GM13976 (cell line): ENCODE measurements at regions not wholly inside any gene's neighbourhood (a gene's known extent, or its start where the extent isn't known, plus 50 kb on each side); places are given as distances from the start of the nearest gene placed in this dataset.

ENCODE experiments used
- DNase-seq: peaks from one replicate; pipeline ENCODE4 v3.0.0; 2012; ENCODE audit warnings: low spot score
- CTCF ChIP-seq: IDR thresholded peaks from 2 replicates; pipeline ENCODE4 v1.5.1; 2012; ENCODE audit warnings: borderline replicate concordance, mild to moderate bottlenecking; ENCODE audit not compliant: insufficient read depth; ENCODE audit errors: extremely low read depth, missing control alignments, control extremely low read depth
- in situ Hi-C: fragments of 300-500 bp; cut with MboI; formaldehyde crosslinking; loops from one replicate; pipeline ENCODE4 v1.12.0; 2022; ENCODE audit warnings: low sequenced_read_pairs, mixed read lengths, inconsistent platforms; ENCODE audit not compliant: unreplicated experiment

DNA sequence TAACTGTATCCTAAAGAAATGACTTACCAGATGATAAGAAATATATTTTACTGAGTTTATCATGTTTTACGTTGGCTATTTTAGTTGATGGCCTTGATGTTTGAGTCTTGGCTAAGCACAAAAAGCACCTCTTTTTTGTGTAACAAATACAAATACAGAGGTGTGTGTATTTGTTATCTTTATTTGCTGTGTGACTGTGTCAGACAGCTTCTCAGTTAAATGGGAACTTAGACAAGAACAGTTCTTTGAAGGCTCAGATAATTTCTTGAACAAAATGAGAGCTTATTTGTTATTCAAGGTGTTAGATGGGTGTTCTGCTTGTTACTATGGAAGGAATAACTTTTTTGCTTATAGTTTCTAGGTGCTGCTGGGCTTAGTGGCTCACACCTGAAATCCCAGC, 95.4 kb downstream of the RPS12 start:
- TF ChIP-seq CTCF = no peak
- in situ Hi-C loops = no loop called here

GRCh38 chr6:132910759-132911158, 96.4 kb downstream of the RPS12 start:
- DNase-seq = no peak
- in situ Hi-C loops = no loop called here
- no peak for TF ChIP-seq CTCF

More for the DNA sequence above, 95.4 kb downstream of the RPS12 start:
- no peak for DNase-seq

GRCh38 chr6:132919045-132919860, 104.9 kb downstream of the RPS12 start:
- DNase-seq = no peak
- no peak for TF ChIP-seq CTCF
- in situ Hi-C loops = no loop called here

- in situ Hi-C loops = no loop called here
- no peak for TF ChIP-seq CTCF
- DNase-seq = no peak
Measured at GRCh38 chr6:132927713-132928112, 113.3 kb downstream of the RPS12 start.

DNA sequence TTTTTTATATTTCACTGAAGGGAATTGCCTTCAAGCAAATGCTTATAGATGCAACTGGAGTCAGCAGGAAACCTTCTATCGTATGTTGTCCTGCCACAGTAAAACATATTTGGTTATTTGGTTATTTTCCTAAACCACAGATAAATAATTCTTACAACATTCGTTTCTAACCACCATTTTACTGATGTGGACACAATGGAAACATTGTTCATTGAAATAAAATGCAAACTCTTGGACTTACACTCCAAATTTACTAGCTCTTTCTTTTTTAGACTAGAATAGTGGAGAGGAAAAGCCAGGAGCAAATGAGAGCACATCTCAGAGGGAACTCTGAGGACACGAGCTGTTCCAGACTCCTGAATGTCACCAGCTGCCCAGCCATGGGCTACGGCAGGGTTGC, 114.8 kb downstream of the RPS12 start:
- no peak for TF ChIP-seq CTCF
- DNase-seq = no peak
- in situ Hi-C loops = no loop called here

- DNase-seq = no peak
- no peak for TF ChIP-seq CTCF
- in situ Hi-C loops = no loop called here
Measured at GRCh38 chr6:132931313-132931712, 116.9 kb downstream of the RPS12 start.
